ENCODE measurements at regions not wholly inside any gene's neighbourhood (a gene's known extent, or its start where the extent isn't known, plus 50 kb on each side); places are given as distances from the start of the nearest gene placed in this dataset.
"Not testable (repeated sequence)": the region's sequence is repeated elsewhere in the genome, so short reads cannot be mapped to it uniquely, and the experiment has no call there.

- no peak for FAIRE-seq
- no peak for DNase-seq (ENCODE audit: low spot score)
Measured at GRCh38 chr18:30454920-30455319, 587.6 kb downstream of the DSC3 start.

GRCh38 chr18:30451981-30452380 lies 590.6 kb downstream of the DSC3 start:
- FAIRE-seq = no peak
- DNase-seq (ENCODE audit: low spot score) = no peak

GRCh38 chr18:30450927-30451326 lies 591.6 kb downstream of the DSC3 start:
- DNase-seq (ENCODE audit: low spot score) (no peak), FAIRE-seq (no peak)

GRCh38 chr18:30446605-30447004 lies 595.9 kb downstream of the DSC3 start:
- DNase-seq (ENCODE audit: low spot score) = no peak
- FAIRE-seq = no peak

GRCh38 chr18:30444544-30444943 lies 598.0 kb downstream of the DSC3 start:
- FAIRE-seq = no peak
- no peak for DNase-seq (ENCODE audit: low spot score)

GRCh38 chr18:30440351-30440750 lies 602.2 kb downstream of the DSC3 start:
- DNase-seq (ENCODE audit: low spot score) (no peak), FAIRE-seq (no peak)

- FAIRE-seq = no peak
Measured at GRCh38 chr18:30439174-30439573, 603.4 kb downstream of the DSC3 start.

GRCh38 chr18:30432349-30432748 lies 610.2 kb downstream of the DSC3 start:
- DNase-seq (ENCODE audit: low spot score) (no peak), FAIRE-seq (no peak)

More at GRCh38 chr18:30439174-30439573, 603.4 kb downstream of the DSC3 start:
- DNase-seq (ENCODE audit: low spot score) = no peak

GRCh38 chr18:30419399-30419798 lies 623.1 kb downstream of the DSC3 start:
- FAIRE-seq; DNase-seq (ENCODE audit: low spot score): not testable (repeated sequence)

GRCh38 chr18:30415903-30416302 lies 626.6 kb downstream of the DSC3 start:
- FAIRE-seq (no peak), DNase-seq (ENCODE audit: low spot score) (no peak)

GRCh38 chr18:30409120-30409519 lies 633.4 kb downstream of the DSC3 start:
- FAIRE-seq = no peak
- DNase-seq (ENCODE audit: low spot score) = no peak

- FAIRE-seq = no peak
- no peak for DNase-seq (ENCODE audit: low spot score)
Measured at GRCh38 chr18:30406728-30407127, 635.8 kb downstream of the DSC3 start.

GRCh38 chr18:30405038-30405437 lies 637.5 kb downstream of the DSC3 start:
- FAIRE-seq (no peak), DNase-seq (ENCODE audit: low spot score) (no peak)

- DNase-seq (ENCODE audit: low spot score) (no peak), FAIRE-seq (no peak)
Measured at GRCh38 chr18:30404422-30404821, 638.1 kb downstream of the DSC3 start.

GRCh38 chr18:30403278-30403677 lies 639.3 kb downstream of the DSC3 start:
- FAIRE-seq = no peak

GRCh38 chr18:30387401-30387800 lies 655.1 kb downstream of the DSC3 start:
- no peak for FAIRE-seq
- no peak for DNase-seq (ENCODE audit: low spot score)

More at GRCh38 chr18:30403278-30403677, 639.3 kb downstream of the DSC3 start:
- DNase-seq (ENCODE audit: low spot score) = no peak

GRCh38 chr18:30386624-30387023 lies 655.9 kb downstream of the DSC3 start:
- DNase-seq (ENCODE audit: low spot score) (no peak), FAIRE-seq (no peak)

- FAIRE-seq (no peak), DNase-seq (ENCODE audit: low spot score) (no peak)
Measured at GRCh38 chr18:30385684-30386083, 656.9 kb downstream of the DSC3 start.

- DNase-seq (ENCODE audit: low spot score) (no peak), FAIRE-seq (no peak)
Measured at GRCh38 chr18:30381826-30382225, 660.7 kb downstream of the DSC3 start.

GRCh38 chr18:30378097-30378496 lies 664.4 kb downstream of the DSC3 start:
- no peak for DNase-seq (ENCODE audit: low spot score)
- FAIRE-seq = no peak

- DNase-seq (ENCODE audit: low spot score) = no peak
- no peak for FAIRE-seq
Measured at GRCh38 chr18:30376515-30376914, 666.0 kb downstream of the DSC3 start.

- FAIRE-seq = no peak
- no peak for DNase-seq (ENCODE audit: low spot score)
Measured at GRCh38 chr18:30361864-30362540, 680.5 kb downstream of the DSC3 start.

- DNase-seq (ENCODE audit: low spot score) = no peak
- no peak for FAIRE-seq
Measured at GRCh38 chr18:30359521-30359920, 683.0 kb downstream of the DSC3 start.

- DNase-seq (ENCODE audit: low spot score) (peak; percentile 2), FAIRE-seq (no peak)
Measured at GRCh38 chr18:30358555-30358954, 684.0 kb downstream of the DSC3 start.

Measured in urothelium cell line (cell line).